Type B pancreatic cell (in vitro differentiated cells): ENCODE measurements at regions not wholly inside any gene's neighbourhood (a gene's known extent, or its start where the extent isn't known, plus 50 kb on each side); places are given as distances from the start of the nearest gene placed in this dataset.

Experiments used
- DNase-seq: peaks from one replicate; pipeline ENCODE4 v3.0.0; 2021; ENCODE audit warnings: mixed read lengths; ENCODE audit not compliant: unreplicated experiment; ENCODE audit errors: extremely low spot score
- H3K27ac Mint-ChIP-seq: 2 replicates; pipeline ENCODE4 v1.8.0; 2021; ENCODE audit warnings: mild to moderate bottlenecking, mixed read lengths
- H3K27me3 Mint-ChIP-seq: 2 replicates; pipeline ENCODE4 v1.8.0; 2021; ENCODE audit warnings: mixed read lengths
- H3K36me3 Mint-ChIP-seq: 2 replicates; pipeline ENCODE4 v1.8.0; 2021; ENCODE audit warnings: mixed read lengths
- H3K4me1 Mint-ChIP-seq: one replicate; pipeline ENCODE4 v1.8.0; 2021; ENCODE audit warnings: mixed read lengths; ENCODE audit not compliant: unreplicated experiment
- H3K4me3 Mint-ChIP-seq: 2 replicates; pipeline ENCODE4 v1.8.0; 2021; ENCODE audit warnings: mild to moderate bottlenecking, mixed read lengths
- H3K9me3 Mint-ChIP-seq: 2 replicates; pipeline ENCODE4 v1.8.0; 2021; ENCODE audit warnings: mixed read lengths
- TF ChIP-seq, protein P1 (sequence below): fragments of 200-600 bp; sonication (generic); conservative IDR thresholded peaks from 2 replicates; pipeline ENCODE4 v1.5.0; 2021; ENCODE audit warnings: antibody characterized with exemption, mild to moderate bottlenecking

DNA sequence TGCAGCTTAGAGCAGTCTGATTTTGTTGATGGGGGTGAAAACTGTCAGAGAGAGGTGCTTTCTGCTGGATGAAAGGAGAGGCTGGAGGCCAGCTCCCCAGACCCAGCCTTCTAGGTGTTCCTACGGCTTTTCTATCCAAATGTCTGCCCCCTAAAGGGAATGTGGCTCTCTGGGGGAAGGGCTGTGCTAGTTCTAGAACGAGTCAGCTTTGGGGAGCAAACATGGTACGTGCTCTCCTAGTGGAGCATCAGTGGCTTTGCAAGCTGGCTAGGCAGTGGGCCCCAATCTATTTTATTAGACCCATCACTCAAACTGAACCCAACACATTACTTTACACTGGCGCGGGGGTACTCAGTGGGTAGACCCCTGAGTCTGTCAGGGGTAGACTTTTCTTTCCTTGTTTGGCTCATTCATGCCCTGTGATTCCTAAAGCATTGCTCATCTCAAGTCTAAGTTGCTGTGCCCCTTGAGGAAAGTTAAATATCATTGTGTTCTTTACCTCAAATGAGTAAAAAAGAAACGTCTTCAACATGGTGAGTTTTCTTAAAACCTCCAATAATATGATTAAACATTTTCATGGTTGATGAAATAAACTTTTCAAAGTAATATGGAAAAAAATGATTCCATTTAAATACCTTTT lies 254.9 kb downstream of the DLEU7 start:
- Mint-ChIP-seq H3K27ac (no peak overlapping the region), H3K4me1 (peaks cover 31% of the 10 kb centered on the region)

GRCh38 chr13:50589139-50589538 lies 254.4 kb downstream of the DLEU7 start:
- Mint-ChIP-seq H3K4me1 (peaks cover 36% of the 10 kb centered on the region), H3K4me3 (no peak overlapping the region), H3K27me3 (no peaks in the 10 kb centered on the region), H3K36me3 (no peaks in the 10 kb centered on the region), H3K9me3 (no peaks in the 10 kb centered on the region), H3K27ac (no peak overlapping the region)
- TF ChIP-seq, protein P1, sequence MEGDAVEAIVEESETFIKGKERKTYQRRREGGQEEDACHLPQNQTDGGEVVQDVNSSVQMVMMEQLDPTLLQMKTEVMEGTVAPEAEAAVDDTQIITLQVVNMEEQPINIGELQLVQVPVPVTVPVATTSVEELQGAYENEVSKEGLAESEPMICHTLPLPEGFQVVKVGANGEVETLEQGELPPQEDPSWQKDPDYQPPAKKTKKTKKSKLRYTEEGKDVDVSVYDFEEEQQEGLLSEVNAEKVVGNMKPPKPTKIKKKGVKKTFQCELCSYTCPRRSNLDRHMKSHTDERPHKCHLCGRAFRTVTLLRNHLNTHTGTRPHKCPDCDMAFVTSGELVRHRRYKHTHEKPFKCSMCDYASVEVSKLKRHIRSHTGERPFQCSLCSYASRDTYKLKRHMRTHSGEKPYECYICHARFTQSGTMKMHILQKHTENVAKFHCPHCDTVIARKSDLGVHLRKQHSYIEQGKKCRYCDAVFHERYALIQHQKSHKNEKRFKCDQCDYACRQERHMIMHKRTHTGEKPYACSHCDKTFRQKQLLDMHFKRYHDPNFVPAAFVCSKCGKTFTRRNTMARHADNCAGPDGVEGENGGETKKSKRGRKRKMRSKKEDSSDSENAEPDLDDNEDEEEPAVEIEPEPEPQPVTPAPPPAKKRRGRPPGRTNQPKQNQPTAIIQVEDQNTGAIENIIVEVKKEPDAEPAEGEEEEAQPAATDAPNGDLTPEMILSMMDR = no peak
- no peak for DNase-seq

More for the DNA sequence above, 254.9 kb downstream of the DLEU7 start:
- H3K9me3 Mint-ChIP-seq = no peaks in the 10 kb centered on the region
- DNase-seq = no peak
- TF ChIP-seq, protein P1 = no peak
- H3K27me3 Mint-ChIP-seq = no peaks in the 10 kb centered on the region
- no peaks in the 10 kb centered on the region for H3K36me3 Mint-ChIP-seq
- no peak overlapping the region for H3K4me3 Mint-ChIP-seq

DNA sequence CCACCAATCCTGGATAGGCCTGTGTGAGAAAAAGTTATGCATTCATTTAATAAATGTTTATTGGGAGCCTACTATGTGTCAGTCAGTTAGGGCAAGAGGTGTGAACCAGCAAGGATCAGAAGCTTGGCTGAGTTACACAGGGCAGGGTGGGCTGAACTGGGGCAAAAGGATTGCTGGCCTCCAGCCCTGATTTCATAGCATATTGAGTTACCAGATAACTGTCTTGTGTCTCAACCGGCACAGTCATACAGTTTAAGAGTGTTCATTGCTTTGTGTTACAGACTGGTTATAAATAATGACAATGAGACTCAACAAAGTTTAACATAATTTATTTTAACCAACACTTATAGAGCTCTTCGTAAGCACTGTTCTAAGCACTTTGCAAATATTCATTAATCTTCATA lies 253.8 kb downstream of the DLEU7 start:
- Mint-ChIP-seq H3K27ac (no peak overlapping the region), H3K4me3 (no peak overlapping the region), H3K27me3 (no peaks in the 10 kb centered on the region), H3K36me3 (no peaks in the 10 kb centered on the region), H3K4me1 (peaks cover 35% of the 10 kb centered on the region), H3K9me3 (no peaks in the 10 kb centered on the region)
- DNase-seq = no peak
- TF ChIP-seq, protein P1 = no peak

DNA sequence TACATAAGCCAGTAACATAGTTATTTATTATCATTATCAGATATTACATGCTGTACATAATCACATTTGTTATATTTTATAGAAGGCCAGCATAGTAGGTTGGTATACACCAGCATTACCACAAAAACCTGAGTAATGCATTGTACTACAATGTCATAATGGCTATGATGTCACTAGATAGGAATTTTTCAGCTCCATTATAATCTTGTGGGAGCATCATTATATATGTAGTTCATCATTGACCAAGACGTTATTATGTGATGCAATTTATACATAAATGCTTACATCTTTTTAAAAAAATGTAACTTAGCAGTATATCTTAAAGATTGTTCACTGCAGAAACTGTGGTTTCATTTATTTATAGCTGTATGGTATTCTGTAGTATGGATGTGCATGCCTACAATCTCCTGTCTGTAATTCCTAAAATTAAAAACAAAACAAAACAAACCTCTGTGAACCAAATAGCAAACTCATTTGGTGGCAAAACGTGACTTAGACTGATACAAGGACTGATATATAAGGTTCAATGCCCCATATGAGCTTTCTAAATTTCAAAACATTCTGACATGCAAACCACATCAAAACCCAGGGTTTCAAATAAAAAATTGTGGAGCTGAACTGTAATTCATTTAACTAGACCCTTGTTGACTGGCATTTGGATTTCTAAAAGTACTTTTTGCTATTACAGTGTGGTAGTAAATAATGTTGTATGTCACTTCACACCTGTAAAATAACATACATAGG lies 250.9 kb downstream of the DLEU7 start:
- Mint-ChIP-seq H3K9me3 (no peaks in the 10 kb centered on the region), H3K4me3 (no peak overlapping the region), H3K27ac (no peak overlapping the region), H3K4me1 (peaks cover 36% of the 10 kb centered on the region), H3K27me3 (no peaks in the 10 kb centered on the region), H3K36me3 (no peaks in the 10 kb centered on the region)
- TF ChIP-seq, protein P1 = no peak
- DNase-seq = no peak

- no peaks in the 10 kb centered on the region for H3K9me3 Mint-ChIP-seq
- H3K27me3 Mint-ChIP-seq = no peaks in the 10 kb centered on the region
- no peak overlapping the region for H3K27ac Mint-ChIP-seq
- peaks cover 39% of the 10 kb centered on the region for H3K4me1 Mint-ChIP-seq
- H3K36me3 Mint-ChIP-seq = no peaks in the 10 kb centered on the region
- TF ChIP-seq, protein P1 = no peak
- no peak overlapping the region for H3K4me3 Mint-ChIP-seq
- no peak for DNase-seq
These were observed 250.3 kb downstream of the DLEU7 start for GRCh38 chr13:50593207-50593606.
